Colonic mucosa (tissue), 4 donors: ENCODE measurements at regions not wholly inside any gene's neighbourhood (a gene's known extent, or its start where the extent isn't known, plus 50 kb on each side); places are given as distances from the start of the nearest gene placed in this dataset.

Source experiments
- DNase-seq: peaks from one replicate; pipeline ENCODE4 v3.0.0-alpha.2; 2020
- H3K27ac ChIP-seq: fragments of 200-600 bp; one replicate; pipeline ENCODE4 v1.8.0; 2021
- H3K27me3 ChIP-seq: fragments of 200-600 bp; one replicate; pipeline ENCODE4 v1.8.0; 2021
- H3K36me3 ChIP-seq: fragments of 200-600 bp; one replicate; pipeline ENCODE4 v1.8.0; 2021
- H3K4me1 ChIP-seq: fragments of 200-600 bp; one replicate; pipeline ENCODE4 v1.8.0; 2021; ENCODE audit warnings: mild to moderate bottlenecking
- H3K4me3 ChIP-seq: fragments of 200-600 bp; one replicate; pipeline ENCODE4 v1.8.0; 2021
- H3K9ac ChIP-seq, 2 donors: one replicate each; pipeline ENCODE4 v1.7.0; 2013; ENCODE audit warnings: control low read depth in 2 of 2, low read depth in 2 of 2, low read length in 2 of 2
- H3K9me3 ChIP-seq: fragments of 200-600 bp; one replicate; pipeline ENCODE4 v1.8.0; 2021
- CTCF ChIP-seq: fragments of 200-600 bp; IDR thresholded peaks from one replicate; pipeline ENCODE4 v1.8.0; 2022; ENCODE audit warnings: antibody characterized with exemption, mild to moderate bottlenecking
- intact Hi-C: fragments of 100-400 bp; cut with DNase I; formaldehyde crosslinking; loops from one replicate; pipeline ENCODE4 v1.14.1; 2022
- donor health status: healthy.
- donor health status: DM: no; HTN: no; CAD: no.
- donor health status: DM: no; HTN: no; CAD: no.

DNA sequence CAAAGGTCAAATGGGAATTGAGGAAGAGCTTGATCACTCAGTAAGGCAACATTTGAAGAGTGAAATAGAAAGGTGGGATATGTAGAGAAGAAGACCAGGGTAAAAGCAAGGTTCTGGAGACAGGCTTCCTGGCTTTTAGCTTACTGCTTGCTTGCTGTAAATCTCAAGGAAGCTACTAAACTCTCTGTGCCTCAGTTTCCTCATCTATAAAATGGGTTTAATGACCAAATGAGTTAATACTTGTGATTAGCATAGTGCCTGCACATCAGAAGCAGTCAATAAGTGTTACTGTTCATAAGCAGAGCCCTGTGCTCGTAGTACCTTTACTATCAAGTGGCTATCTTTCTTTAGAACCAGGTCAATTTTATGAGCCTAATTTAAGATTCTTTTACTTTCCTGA lies 222.2 kb upstream of the ITGA4 start:
- H3K36me3 ChIP-seq = no peaks in the 10 kb centered on the region
- no peak overlapping the region for H3K27ac ChIP-seq
- no peak overlapping the region for H3K9ac ChIP-seq
- no peaks in the 10 kb centered on the region for H3K27me3 ChIP-seq
- H3K9me3 ChIP-seq = no peaks in the 10 kb centered on the region
- H3K4me3 ChIP-seq = no peak overlapping the region
- no peak for DNase-seq
- intact Hi-C loops = no loop called here
- H3K4me1 ChIP-seq = no peaks in the 10 kb centered on the region
- no peak for TF ChIP-seq CTCF

GRCh38 chr2:181235683-181236459 lies 221.3 kb upstream of the ITGA4 start:
- no peak for DNase-seq
- no peak for TF ChIP-seq CTCF
- no peak overlapping the region for H3K27ac ChIP-seq
- intact Hi-C loops = no loop called here
- H3K9ac ChIP-seq = no peak overlapping the region
- no peaks in the 10 kb centered on the region for H3K9me3 ChIP-seq
- H3K4me3 ChIP-seq = no peak overlapping the region
- no peaks in the 10 kb centered on the region for H3K4me1 ChIP-seq
- H3K27me3 ChIP-seq = no peaks in the 10 kb centered on the region
- no peaks in the 10 kb centered on the region for H3K36me3 ChIP-seq

- intact Hi-C loops = no loop called here
- no peak for TF ChIP-seq CTCF
- DNase-seq = no peak
- no peak overlapping the region for H3K27ac ChIP-seq
- H3K4me1 ChIP-seq = no peaks in the 10 kb centered on the region
- no peaks in the 10 kb centered on the region for H3K27me3 ChIP-seq
- H3K9ac ChIP-seq = no peak overlapping the region
- no peak overlapping the region for H3K4me3 ChIP-seq
- no peaks in the 10 kb centered on the region for H3K9me3 ChIP-seq
- H3K36me3 ChIP-seq = no peaks in the 10 kb centered on the region
These were observed 217.9 kb upstream of the ITGA4 start for GRCh38 chr2:181239201-181239799.

DNA sequence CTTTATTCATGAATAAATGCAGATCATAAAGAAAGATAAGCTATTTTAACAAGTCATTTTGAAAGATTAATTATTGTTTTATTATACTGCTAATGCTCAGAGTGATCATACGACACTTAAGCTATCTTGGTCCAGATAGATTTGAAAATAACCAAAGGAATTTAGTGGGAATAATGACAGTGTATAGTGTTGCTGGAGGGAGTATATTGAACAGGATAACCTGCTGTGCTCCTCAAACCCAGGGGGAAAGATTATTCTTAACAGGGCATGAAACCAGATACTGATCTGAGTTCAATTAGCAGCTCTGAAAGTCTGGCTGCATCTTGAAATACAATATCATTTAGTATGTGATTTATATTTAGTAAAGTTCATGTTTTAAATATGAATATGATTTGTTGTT lies 216.3 kb upstream of the ITGA4 start:
- no peaks in the 10 kb centered on the region for H3K4me1 ChIP-seq
- no peaks in the 10 kb centered on the region for H3K9me3 ChIP-seq
- H3K27ac ChIP-seq = no peak overlapping the region
- no peaks in the 10 kb centered on the region for H3K27me3 ChIP-seq
- intact Hi-C loops = no loop called here
- no peak for TF ChIP-seq CTCF
- H3K4me3 ChIP-seq = no peak overlapping the region
- H3K36me3 ChIP-seq = no peaks in the 10 kb centered on the region
- DNase-seq = no peak
- no peak overlapping the region for H3K9ac ChIP-seq

GRCh38 chr2:181241366-181241765 lies 215.8 kb upstream of the ITGA4 start:
- no peaks in the 10 kb centered on the region for H3K27me3 ChIP-seq
- no peaks in the 10 kb centered on the region for H3K9me3 ChIP-seq
- no peaks in the 10 kb centered on the region for H3K4me1 ChIP-seq
- H3K9ac ChIP-seq = no peak overlapping the region
- intact Hi-C loops = no loop called here
- no peak overlapping the region for H3K4me3 ChIP-seq
- no peak for TF ChIP-seq CTCF
- no peaks in the 10 kb centered on the region for H3K36me3 ChIP-seq
- DNase-seq = no peak
- H3K27ac ChIP-seq = no peak overlapping the region
